Panc1 (cell line): ENCODE measurements at regions not wholly inside any gene's neighbourhood (a gene's known extent, or its start where the extent isn't known, plus 50 kb on each side); places are given as distances from the start of the nearest gene placed in this dataset.

Experiments
- ATAC-seq: fragments of 200-7000 bp; cut with Tn5 transposase; 2 replicates; pipeline ENCODE4 v1.9.1; 2020; ENCODE audit warnings: mild to moderate bottlenecking, moderate library complexity
- BruUV-seq: library from RNA; stranded (reverse); fragments of 400-500 nt; replicated peaks from 2 replicates; lab custom pipeline; 2021; lab: Mats Ljungman, UMichigan
- CTCF ChIA-PET: fragments of 300-600 bp; sonication (Branson Sonifier 250); formaldehyde crosslinking; loops from one replicate; lab custom pipeline; 2022; ENCODE audit warnings: antibody characterized with exemption; lab: Charles Lee
- POLR2A ChIA-PET: fragments of 300-600 bp; sonication (Branson Sonifier 250); formaldehyde crosslinking; loops from one replicate; lab custom pipeline; 2022; ENCODE audit warnings: antibody characterized with exemption; lab: Charles Lee
- DNase-seq: peaks from one replicate; pipeline ENCODE4 v3.0.0-alpha.2; 2010; ENCODE audit warnings: low read depth, low spot score
- H3K27ac ChIP-seq: 2 replicates; pipeline ENCODE4 v1.5.1; 2011; ENCODE audit warnings: mild to moderate bottlenecking, low read length, inconsistent platforms
- H3K27me3 ChIP-seq: fragments of 200-500 bp; sonication (Bioruptor generic); 2 replicates; pipeline ENCODE4 v1.6.0; 2014; ENCODE audit warnings: low read length, inconsistent platforms; ENCODE audit not compliant: control insufficient read depth, insufficient read depth
- H3K36me3 ChIP-seq: fragments of 200-500 bp; sonication (Bioruptor generic); 2 replicates; pipeline ENCODE4 v1.5.1; 2014; ENCODE audit warnings: inconsistent platforms, mild to moderate bottlenecking, low read length, moderate library complexity; ENCODE audit not compliant: control insufficient read depth, insufficient read depth
- H3K4me1 ChIP-seq: 2 replicates; pipeline ENCODE4 v1.5.1; 2011; ENCODE audit warnings: inconsistent platforms, mild to moderate bottlenecking, low read length, moderate library complexity; ENCODE audit not compliant: control insufficient read depth, insufficient read depth
- H3K4me3 ChIP-seq, 2 experiments: 2 replicates each; pipeline ENCODE4 v1.5.1; 2011 to 2012; ENCODE audit warnings: low read depth in 2 of 2, low read length in 2 of 2, mild to moderate bottlenecking in 2 of 2, inconsistent platforms in 1 of 2, moderate library complexity in 1 of 2
- H3K9me3 ChIP-seq: fragments of 200-500 bp; sonication (Bioruptor generic); 2 replicates; pipeline ENCODE4 v1.5.1; 2014; ENCODE audit warnings: low read depth, mild to moderate bottlenecking, inconsistent platforms, low read length, moderate library complexity; ENCODE audit not compliant: control insufficient read depth, insufficient read depth
- CTCF ChIP-seq: fragments of 450-650 bp; IDR thresholded peaks from 2 replicates; pipeline ENCODE4 v1.5.1; 2017; ENCODE audit warnings: mild to moderate bottlenecking
- POLR2AphosphoS5 ChIP-seq: IDR thresholded peaks from 2 replicates; pipeline ENCODE4 v1.6.1; 2012; ENCODE audit warnings: mild to moderate bottlenecking, low read depth, low read length, moderate library complexity
- REST ChIP-seq, 2 experiments: IDR thresholded peaks; 2 replicates each; pipeline ENCODE4 v1.6.1; 2011 to 2012; ENCODE audit warnings: low read depth in 2 of 2, control low read depth in 1 of 2, low read length in 1 of 2, mild to moderate bottlenecking in 1 of 2, moderate library complexity in 1 of 2; ENCODE audit not compliant: insufficient read depth in 1 of 2
- SIN3A ChIP-seq: IDR thresholded peaks from 2 replicates; pipeline ENCODE4 v1.6.1; 2012; ENCODE audit warnings: low read depth, mild to moderate bottlenecking, low read length, moderate library complexity, borderline replicate concordance; ENCODE audit not compliant: insufficient read depth
- TCF7L2 ChIP-seq: IDR thresholded peaks from 2 replicates; pipeline ENCODE4 v1.6.1; 2011; ENCODE audit warnings: mild to moderate bottlenecking, low read depth, low read length, inconsistent platforms
- in situ Hi-C: cut with HindIII; loops from 2 replicates; pipeline ENCODE4 v1.10.0; 2016; ENCODE audit warnings: low sequenced_read_pairs, low pct_unique_long_range_greater_than_20kb
- intact Hi-C: fragments of 100-400 bp; cut with micrococcal nuclease; formaldehyde crosslinking; loops from one replicate; pipeline ENCODE4 v1.10.0; 2022; ENCODE audit not compliant: unreplicated experiment

- in situ Hi-C loops: no loop called here
- intact Hi-C loops: no loop called here
- H3K27ac ChIP-seq: no peak overlapping the region
- no peaks in the 10 kb centered on the region for H3K27me3 ChIP-seq
- no peak for DNase-seq
- ATAC-seq: no peak
- CTCF ChIA-PET: interaction anchor here (0.6 kb wide), 1 partner anchor 190 kb away, joined by 6 read pairs; no protein-coding TSS in a partner anchor
- H3K4me3 ChIP-seq: no peak overlapping the region
- peaks cover 11% of the 10 kb centered on the region for H3K4me1 ChIP-seq
- no TSS peak for BruUV-seq
- TF ChIP-seq POLR2AphosphoS5: no peak
- TF ChIP-seq TCF7L2: no peak
- no peaks in the 10 kb centered on the region for H3K9me3 ChIP-seq
- no peaks in the 10 kb centered on the region for H3K36me3 ChIP-seq
- POLR2A ChIA-PET: interaction anchor here (0.6 kb wide), 1 partner anchor 424 kb away, joined by 5 read pairs; no protein-coding TSS in a partner anchor
Measured at GRCh38 chr15:62853841-62854225, 188.7 kb upstream of the TPM1 start.

- DNase-seq (no peak), ATAC-seq (no peak)
- in situ Hi-C loops (no loop called here), intact Hi-C loops (loop anchor here (1.0 kb wide), 1 partner anchor 33 kb away; no protein-coding TSS in a partner anchor)
- BruUV-seq: no TSS peak
- Histone ChIP-seq H3K27me3 (no peaks in the 10 kb centered on the region), H3K36me3 (no peaks in the 10 kb centered on the region), H3K4me3 (no peak overlapping the region), H3K27ac (peak overlapping the region; percentile 13; the same call in 1 of the 2 replicates), H3K4me1 (peaks cover 11% of the 10 kb centered on the region), H3K9me3 (no peaks in the 10 kb centered on the region)
- TF ChIP-seq SIN3A: no peak
- TF ChIP-seq CTCF: no peak
- no peak for TF ChIP-seq REST (IDR thresholded peaks at IDR 0.05; ENCODE audit: insufficient read depth in 1 of 2, low read depth in 2 of 2, low read length in 1 of 2)
- TF ChIP-seq TCF7L2: no peak
- TF ChIP-seq POLR2AphosphoS5: no peak
- CTCF ChIA-PET: interaction anchor here (0.6 to 0.7 kb wide), 2 partner anchors 189 to 193 kb away, joined by 4 to 6 read pairs; no protein-coding TSS in a partner anchor
- POLR2A ChIA-PET: no interaction called here
Measured at GRCh38 chr15:62854420-62855084, 188.0 kb upstream of the TPM1 start.

GRCh38 chr15:62855085-62855476 lies 187.5 kb upstream of the TPM1 start:
- no peak for TF ChIP-seq TCF7L2
- no peak for TF ChIP-seq REST (IDR thresholded peaks at IDR 0.05; ENCODE audit: insufficient read depth in 1 of 2, low read depth in 2 of 2, low read length in 1 of 2)
- TF ChIP-seq CTCF: no peak
- TF ChIP-seq POLR2AphosphoS5: no peak
- no peak for TF ChIP-seq SIN3A
- ChIA-PET POLR2A (no interaction called here), CTCF (interaction anchor here (0.7 kb wide), 1 partner anchor 193 kb away, joined by 4 read pairs; no protein-coding TSS in a partner anchor)
- BruUV-seq: no TSS peak
- no peaks in the 10 kb centered on the region for H3K9me3 ChIP-seq
- H3K27me3 ChIP-seq: no peaks in the 10 kb centered on the region
- H3K4me1 ChIP-seq: peaks cover 11% of the 10 kb centered on the region
- in situ Hi-C loops: no loop called here
- intact Hi-C loops: loop anchor here (1.0 kb wide), 1 partner anchor 32 kb away; no protein-coding TSS in a partner anchor
- H3K27ac ChIP-seq: no peak overlapping the region
- no peaks in the 10 kb centered on the region for H3K36me3 ChIP-seq
- no peak for ATAC-seq
- no peak for DNase-seq
- H3K4me3 ChIP-seq: no peak overlapping the region
